ENCODE measurements at regions not wholly inside any gene's neighbourhood (a gene's known extent, or its start where the extent isn't known, plus 50 kb on each side); places are given as distances from the start of the nearest gene placed in this dataset.

DNA sequence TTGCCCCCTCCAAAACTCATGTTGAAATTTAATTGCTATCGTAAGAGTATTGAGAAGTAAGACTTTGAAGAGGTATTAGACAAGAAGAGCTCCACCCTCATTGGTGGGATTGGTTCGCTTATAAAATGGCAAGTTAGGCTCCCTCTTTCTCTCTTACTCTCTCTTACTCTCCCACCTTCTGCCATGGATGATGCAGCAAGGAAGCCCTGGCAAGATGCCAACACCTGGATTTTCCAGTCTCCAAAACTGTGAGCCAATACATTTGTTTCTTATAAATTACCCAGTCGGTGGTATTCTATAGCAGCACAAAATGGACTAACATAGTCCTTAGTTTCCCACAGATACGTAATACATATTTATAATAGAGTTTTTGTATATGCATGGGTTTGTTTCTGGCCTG is 119.4 kb downstream of the DDIT4L start:
- Histone ChIP-seq H3K4me3 (ENCODE audit: low read depth, low read length, poor library complexity, severe bottlenecking) (no peak overlapping the region), H3K4me1 (ENCODE audit: insufficient read depth, low read length, poor library complexity, severe bottlenecking) (no peaks in the 10 kb centered on the region), H3K36me3 (ENCODE audit: insufficient read depth, low read length, poor library complexity, severe bottlenecking) (no peaks in the 10 kb centered on the region), H3K27me3 (replicated peaks; ENCODE audit: insufficient read depth, low read depth, low read length, poor library complexity) (no peaks in the 10 kb centered on the region), H3K27ac (ENCODE audit: low read depth, low read length, poor library complexity, severe bottlenecking) (no peak overlapping the region), H3K9me3 (ENCODE audit: low read depth, low read length, poor library complexity, severe bottlenecking) (no peaks in the 10 kb centered on the region)
- BruUV-seq (replicated peaks), result no TSS peak
- intact Hi-C loops (cut with micrococcal nuclease; ENCODE audit: unreplicated experiment), result no loop called here
- ChIA-PET CTCF (no interaction called here), POLR2A (ENCODE audit: low non-redundant PET) (interaction anchor here (0.5 kb wide), 1 partner anchor 28 kb away, joined by 4 read pairs; no protein-coding TSS in a partner anchor)
- TF ChIP-seq, protein P1, sequence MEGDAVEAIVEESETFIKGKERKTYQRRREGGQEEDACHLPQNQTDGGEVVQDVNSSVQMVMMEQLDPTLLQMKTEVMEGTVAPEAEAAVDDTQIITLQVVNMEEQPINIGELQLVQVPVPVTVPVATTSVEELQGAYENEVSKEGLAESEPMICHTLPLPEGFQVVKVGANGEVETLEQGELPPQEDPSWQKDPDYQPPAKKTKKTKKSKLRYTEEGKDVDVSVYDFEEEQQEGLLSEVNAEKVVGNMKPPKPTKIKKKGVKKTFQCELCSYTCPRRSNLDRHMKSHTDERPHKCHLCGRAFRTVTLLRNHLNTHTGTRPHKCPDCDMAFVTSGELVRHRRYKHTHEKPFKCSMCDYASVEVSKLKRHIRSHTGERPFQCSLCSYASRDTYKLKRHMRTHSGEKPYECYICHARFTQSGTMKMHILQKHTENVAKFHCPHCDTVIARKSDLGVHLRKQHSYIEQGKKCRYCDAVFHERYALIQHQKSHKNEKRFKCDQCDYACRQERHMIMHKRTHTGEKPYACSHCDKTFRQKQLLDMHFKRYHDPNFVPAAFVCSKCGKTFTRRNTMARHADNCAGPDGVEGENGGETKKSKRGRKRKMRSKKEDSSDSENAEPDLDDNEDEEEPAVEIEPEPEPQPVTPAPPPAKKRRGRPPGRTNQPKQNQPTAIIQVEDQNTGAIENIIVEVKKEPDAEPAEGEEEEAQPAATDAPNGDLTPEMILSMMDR (conservative IDR thresholded peaks at IDR 0.05; ENCODE audit: low read depth, low read length), result no peak
- no peak for TF ChIP-seq EZH2 (IDR thresholded peaks at IDR 0.05; ENCODE audit: borderline replicate concordance, low read depth, low read length, poor library complexity, severe bottlenecking)
- DNase-seq (ENCODE audit: low spot score), result no peak

DNA sequence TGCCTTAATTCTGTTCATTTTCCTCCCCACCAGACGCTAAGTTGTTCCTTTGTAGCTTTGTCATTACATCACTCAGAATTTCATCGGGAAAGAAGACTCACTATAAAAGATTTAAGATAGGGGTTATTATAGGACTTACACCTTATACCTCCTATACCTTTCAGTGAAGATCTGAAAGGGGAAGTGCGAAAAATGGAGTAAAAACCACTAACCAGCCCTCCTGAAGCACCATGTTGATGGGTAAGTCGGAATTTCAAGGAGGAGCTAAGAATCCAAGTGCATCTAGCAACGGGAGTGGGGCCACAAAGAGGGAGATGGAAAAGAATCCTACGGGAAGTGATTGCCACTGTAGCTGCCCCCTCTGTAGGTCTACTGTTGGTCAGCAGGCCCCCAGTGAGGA is 119.1 kb upstream of the H2AZ1 start:
- Histone ChIP-seq H3K27me3 (replicated peaks; ENCODE audit: insufficient read depth, low read depth, low read length, poor library complexity) (no peaks in the 10 kb centered on the region), H3K36me3 (ENCODE audit: insufficient read depth, low read length, poor library complexity, severe bottlenecking) (no peaks in the 10 kb centered on the region), H3K9me3 (ENCODE audit: low read depth, low read length, poor library complexity, severe bottlenecking) (no peaks in the 10 kb centered on the region), H3K27ac (ENCODE audit: low read depth, low read length, poor library complexity, severe bottlenecking) (no peak overlapping the region), H3K4me1 (ENCODE audit: insufficient read depth, low read length, poor library complexity, severe bottlenecking) (no peaks in the 10 kb centered on the region), H3K4me3 (ENCODE audit: low read depth, low read length, poor library complexity, severe bottlenecking) (no peak overlapping the region)
- intact Hi-C loops (cut with micrococcal nuclease; ENCODE audit: unreplicated experiment), result no loop called here
- BruUV-seq (replicated peaks), result no TSS peak
- TF ChIP-seq, protein P1 (conservative IDR thresholded peaks at IDR 0.05; ENCODE audit: low read depth, low read length), result no peak
- no peak for TF ChIP-seq EZH2 (IDR thresholded peaks at IDR 0.05; ENCODE audit: borderline replicate concordance, low read depth, low read length, poor library complexity, severe bottlenecking)
- CTCF ChIA-PET, result no interaction called here
- POLR2A ChIA-PET (ENCODE audit: low non-redundant PET), result no interaction called here
- DNase-seq (ENCODE audit: low spot score), result no peak

DNA sequence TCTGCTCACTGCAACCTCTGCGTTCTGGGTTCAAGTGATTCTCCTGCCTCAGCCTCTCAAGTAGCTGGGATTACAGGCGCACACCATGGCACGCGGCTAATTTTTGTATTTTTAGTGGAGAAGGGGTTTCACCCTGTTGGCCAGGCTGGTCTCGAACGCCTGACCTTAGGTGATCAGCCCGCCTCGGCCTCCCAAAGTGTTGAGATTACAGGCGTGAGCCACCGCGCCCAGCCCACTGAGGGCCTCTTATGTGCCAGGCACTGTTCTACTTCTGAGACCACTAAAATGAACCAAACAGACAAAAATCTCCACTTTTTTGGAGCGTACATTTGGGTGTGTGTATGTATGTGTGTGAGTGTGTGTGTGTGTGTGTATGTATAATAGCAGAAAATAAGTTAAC is 117.2 kb upstream of the H2AZ1 start:
- no peaks in the 10 kb centered on the region for H3K27me3 ChIP-seq (replicated peaks; ENCODE audit: insufficient read depth, low read depth, low read length, poor library complexity)
- no peak for DNase-seq (ENCODE audit: low spot score)
- H3K36me3 ChIP-seq (ENCODE audit: insufficient read depth, low read length, poor library complexity, severe bottlenecking), result no peaks in the 10 kb centered on the region
- intact Hi-C loops (cut with micrococcal nuclease; ENCODE audit: unreplicated experiment), result no loop called here
- no peak overlapping the region for H3K27ac ChIP-seq (ENCODE audit: low read depth, low read length, poor library complexity, severe bottlenecking)
- no TSS peak for BruUV-seq (replicated peaks)
- TF ChIP-seq EZH2 (IDR thresholded peaks at IDR 0.05; ENCODE audit: borderline replicate concordance, low read depth, low read length, poor library complexity, severe bottlenecking), result no peak
- TF ChIP-seq, protein P1 (conservative IDR thresholded peaks at IDR 0.05; ENCODE audit: low read depth, low read length), result no peak
- ChIA-PET POLR2A (ENCODE audit: low non-redundant PET) (no interaction called here), CTCF (no interaction called here)
- H3K9me3 ChIP-seq (ENCODE audit: low read depth, low read length, poor library complexity, severe bottlenecking), result no peaks in the 10 kb centered on the region
- H3K4me3 ChIP-seq (ENCODE audit: low read depth, low read length, poor library complexity, severe bottlenecking), result no peak overlapping the region
- H3K4me1 ChIP-seq (ENCODE audit: insufficient read depth, low read length, poor library complexity, severe bottlenecking), result no peaks in the 10 kb centered on the region

All from A673 (cell line).